Right lobe of liver (tissue), 6 donors: ENCODE measurements at regions not wholly inside any gene's neighbourhood (a gene's known extent, or its start where the extent isn't known, plus 50 kb on each side); places are given as distances from the start of the nearest gene placed in this dataset.

Experiments used
- ATAC-seq, 4 donors: fragments of 200-7000 bp; cut with Tn5 transposase; one replicate each; pipeline ENCODE4 v1.9.1; 2020; ENCODE audit warnings: mild to moderate bottlenecking in 4 of 4, moderate library complexity in 4 of 4
- DNase-seq, 3 donors: peaks; one replicate each; pipeline ENCODE4 v3.0.0-alpha.2; 2020
- H3K27ac ChIP-seq, 3 donors: fragments of 200-600 bp; one replicate each; pipeline ENCODE4 v1.8.0; 2022
- H3K27me3 ChIP-seq, 2 donors: fragments of 200-600 bp; one replicate each; pipeline ENCODE4 v1.8.0; 2022
- H3K36me3 ChIP-seq, 4 donors: fragments of 200-600 bp; sonication (generic) in 1 of 4; one replicate each; pipeline versions ENCODE4 v1.5.1 to v1.8.0; 2017 to 2022; ENCODE audit warnings: control low read depth in 1 of 4
- H3K4me1 ChIP-seq, 4 donors: fragments of 200-600 bp; sonication (generic) in 1 of 4; one replicate each; pipeline versions ENCODE4 v1.5.1 to v1.8.0; 2017 to 2022; ENCODE audit warnings: control low read depth in 1 of 4
- H3K4me3 ChIP-seq, 3 donors: fragments of 200-600 bp; one replicate each; pipeline ENCODE4 v1.8.0; 2022
- H3K9me3 ChIP-seq, 4 donors: fragments of 200-600 bp; sonication (generic) in 1 of 4; one replicate each; pipeline versions ENCODE4 v1.5.1 to v1.8.0; 2017 to 2022; ENCODE audit warnings: control low read depth in 1 of 4
- CTCF ChIP-seq, 4 donors: fragments of 200-600 bp in 3 of 4; fragments of 450-650 bp in 1 of 4; IDR thresholded peaks; one replicate each; pipeline versions ENCODE4 v1.5.1 to v1.8.0; 2016 to 2022; ENCODE audit warnings: antibody characterized with exemption in 4 of 4, mild to moderate bottlenecking in 2 of 4
- POLR2A ChIP-seq: fragments of 450-650 bp; IDR thresholded peaks from one replicate; pipeline ENCODE4 v1.6.1; 2017; ENCODE audit warnings: antibody characterized with exemption, mild to moderate bottlenecking
- WGBS: methylation state at CpG from one replicate; pipeline ENCODE4 v1.1.6; 2018; ENCODE audit warnings: low coverage, low lambda C conversion rate; ENCODE audit not compliant: insufficient coverage; ENCODE audit errors: missing lambda C conversion rate; 5-methylcytosine and 5-hydroxymethylcytosine counted together
- intact Hi-C, 2 donors: fragments of 100-400 bp; cut with DNase I; formaldehyde crosslinking; loops; one replicate each; pipeline versions ENCODE4 v1.11.2 to v1.14.1; 2022
- donor health status: DM: no; HTN: yes; CAD: no.
- donor health status: DM: no; HTN: no; CAD: no.
- donor health status: DM: no; HTN: no; CAD: no.
- donor health status: DM: no; HTN: yes; CAD: no.
- donor health status: DM: no; HTN: yes; CAD: no.

- no peaks in the 10 kb centered on the region for H3K4me1 ChIP-seq
- no peaks in the 10 kb centered on the region for H3K9me3 ChIP-seq
- H3K36me3 ChIP-seq = no peaks in the 10 kb centered on the region
- no peak overlapping the region for H3K27ac ChIP-seq
- TF ChIP-seq POLR2A = no peak
- TF ChIP-seq CTCF (IDR thresholded peaks at IDR 0.05) = no peak
- H3K4me3 ChIP-seq = no peak overlapping the region
- ATAC-seq = no peak
- 24% methylated on average over 3 of the region's 3 CpGs for WGBS
- intact Hi-C loops = no loop called here
- DNase-seq = no peak
- no peaks in the 10 kb centered on the region for H3K27me3 ChIP-seq
Observed at GRCh38 chr2:4077017-4077416, 373.6 kb downstream of the DCDC2C start.

GRCh38 chr2:4085186-4085585 is 381.8 kb downstream of the DCDC2C start:
- Histone ChIP-seq H3K27ac (no peak overlapping the region), H3K4me1 (no peaks in the 10 kb centered on the region), H3K27me3 (no peaks in the 10 kb centered on the region), H3K9me3 (no peaks in the 10 kb centered on the region), H3K4me3 (no peak overlapping the region), H3K36me3 (no peaks in the 10 kb centered on the region)
- intact Hi-C loops = no loop called here
- no peak for TF ChIP-seq CTCF (IDR thresholded peaks at IDR 0.05)
- no peak for TF ChIP-seq POLR2A
- ATAC-seq (no peak), DNase-seq (no peak)
- 25% methylated on average over 6 of the region's 7 CpGs for WGBS

DNA sequence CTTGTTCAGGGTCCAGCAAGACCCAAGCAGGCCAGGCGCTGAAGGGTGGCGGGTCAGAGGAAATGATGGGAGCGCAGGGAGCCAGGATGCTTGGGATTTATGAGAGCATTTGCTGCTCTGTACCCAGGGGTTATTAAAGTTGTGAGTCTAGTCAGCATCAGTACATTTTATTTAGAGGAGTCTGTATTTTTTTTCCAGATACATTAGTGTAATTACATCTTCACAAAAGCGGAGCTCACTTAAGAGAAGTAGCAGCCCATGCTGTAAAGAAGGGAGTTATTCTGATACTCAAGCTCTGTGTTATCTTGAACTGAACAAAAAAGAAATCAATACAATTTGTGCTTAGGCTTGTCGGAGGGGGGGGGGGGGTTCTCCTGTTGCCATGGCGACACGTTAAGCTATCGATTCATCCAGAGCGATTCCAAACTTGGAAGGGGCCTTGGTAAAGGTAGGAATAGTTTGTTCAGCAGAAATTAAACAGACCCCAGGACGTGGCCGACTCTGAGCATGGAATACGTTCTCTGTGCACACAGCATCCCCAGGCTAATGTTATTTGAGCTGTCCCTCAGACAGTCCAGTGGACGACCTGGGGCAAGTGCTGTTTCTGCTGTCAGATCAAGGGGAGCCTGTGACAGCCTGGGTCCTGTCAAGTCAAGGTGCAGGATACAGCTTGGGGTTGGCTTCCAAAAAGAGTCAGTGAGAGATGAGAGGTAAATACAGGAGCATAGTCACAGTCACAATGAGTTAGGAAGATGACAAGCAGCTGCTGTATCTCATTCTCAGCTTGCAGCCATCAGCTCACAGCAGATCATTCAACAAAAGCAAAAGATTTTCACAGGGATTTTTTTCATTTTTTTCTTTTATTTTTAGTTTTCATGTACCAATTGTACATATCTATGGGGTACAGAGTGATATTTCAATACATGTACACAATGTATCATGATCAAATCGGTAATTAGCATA is 387.6 kb downstream of the DCDC2C start:
- H3K4me3 ChIP-seq = no peak overlapping the region
- H3K27ac ChIP-seq = no peak overlapping the region
- TF ChIP-seq POLR2A (no peak), CTCF (IDR thresholded peaks at IDR 0.05) (no peak)
- 37% methylated on average over 14 of the region's 14 CpGs for WGBS
- no peaks in the 10 kb centered on the region for H3K27me3 ChIP-seq
- no peak for ATAC-seq
- no peak for DNase-seq
- H3K9me3 ChIP-seq = no peaks in the 10 kb centered on the region
- intact Hi-C loops = no loop called here
- H3K4me1 ChIP-seq = no peaks in the 10 kb centered on the region
- no peaks in the 10 kb centered on the region for H3K36me3 ChIP-seq

GRCh38 chr2:4091869-4092268 is 388.5 kb downstream of the DCDC2C start:
- Histone ChIP-seq H3K9me3 (no peaks in the 10 kb centered on the region), H3K4me3 (no peak overlapping the region), H3K4me1 (no peaks in the 10 kb centered on the region), H3K36me3 (no peaks in the 10 kb centered on the region), H3K27ac (no peak overlapping the region), H3K27me3 (no peaks in the 10 kb centered on the region)
- no peak for TF ChIP-seq POLR2A
- TF ChIP-seq CTCF (IDR thresholded peaks at IDR 0.05) = no peak
- WGBS = 58% methylated on average over 3 of the region's 3 CpGs
- intact Hi-C loops = no loop called here
- no peak for DNase-seq
- no peak for ATAC-seq
